SK-N-SH (cell line): ENCODE measurements at regions not wholly inside any gene's neighbourhood (a gene's known extent, or its start where the extent isn't known, plus 50 kb on each side); places are given as distances from the start of the nearest gene placed in this dataset.

Experiments used
- CTCF ChIP-seq: fragments of 200-600 bp; sonication (generic); IDR thresholded peaks from 2 replicates; pipeline ENCODE4 v1.6.1; 2017; ENCODE audit warnings: antibody characterized with exemption, mild to moderate bottlenecking, moderate library complexity
- EP300 ChIP-seq, 2 experiments: IDR thresholded peaks; 2 replicates each; pipeline versions ENCODE4 v1.4.0 to v1.6.1; 2012; ENCODE audit warnings: borderline replicate concordance in 1 of 2, low read depth in 1 of 2, low read length in 1 of 2
- EZH2phosphoT487 ChIP-seq: fragments of 200-600 bp; sonication (generic); IDR thresholded peaks from 2 replicates; pipeline ENCODE4 v1.6.1; 2017; ENCODE audit warnings: low read depth, mixed run types, mild to moderate bottlenecking, antibody characterized with exemption, moderate library complexity, borderline replicate concordance
- FOXM1 ChIP-seq: IDR thresholded peaks from 2 replicates; pipeline ENCODE4 v1.4.0; 2012; ENCODE audit warnings: low read depth, mild to moderate bottlenecking
- JUND ChIP-seq: IDR thresholded peaks from 2 replicates; pipeline ENCODE4 v1.4.0; 2012
- NRF1 ChIP-seq: IDR thresholded peaks from 2 replicates; pipeline ENCODE4 v1.6.1; 2012; ENCODE audit warnings: low read depth, mild to moderate bottlenecking, low read length
- POLR2AphosphoS5 ChIP-seq: IDR thresholded peaks from 2 replicates; pipeline ENCODE4 v1.6.1; 2012; ENCODE audit warnings: low read depth, low read length
- RAD21 ChIP-seq: IDR thresholded peaks from 2 replicates; pipeline ENCODE4 v1.6.1; 2012; ENCODE audit warnings: mild to moderate bottlenecking, low read length
- RCOR1 ChIP-seq: fragments of 150-350 bp; IDR thresholded peaks from 2 replicates; pipeline ENCODE4 v1.6.1; 2017; ENCODE audit warnings: antibody characterized with exemption, low read length
- REST ChIP-seq: IDR thresholded peaks from 2 replicates; pipeline ENCODE4 v1.6.1; 2012; ENCODE audit warnings: mild to moderate bottlenecking, low read depth, low read length, moderate library complexity
- SMC3 ChIP-seq: IDR thresholded peaks from 2 replicates; pipeline ENCODE4 v1.6.1; 2012; ENCODE audit warnings: low read depth, low read length, improper control_type of control experiment
- TEAD4 ChIP-seq: IDR thresholded peaks from 2 replicates; pipeline ENCODE4 v1.4.0; 2012; ENCODE audit warnings: mild to moderate bottlenecking, borderline replicate concordance; ENCODE audit not compliant: insufficient read depth
- ZBTB33 ChIP-seq: IDR thresholded peaks from 2 replicates; pipeline ENCODE4 v1.4.0; 2012; ENCODE audit warnings: low read depth, borderline replicate concordance

- TF ChIP-seq CTCF, result no peak
- TF ChIP-seq FOXM1, result no peak
- TF ChIP-seq RAD21, result no peak
- TF ChIP-seq NRF1, result no peak
- TF ChIP-seq JUND, result no peak
- no peak for TF ChIP-seq REST
- TF ChIP-seq SMC3, result no peak
- no peak for TF ChIP-seq RCOR1
- TF ChIP-seq EZH2phosphoT487, result no peak
- no peak for TF ChIP-seq POLR2AphosphoS5
- no peak for TF ChIP-seq EP300 (IDR thresholded peaks at IDR 0.05; ENCODE audit: borderline replicate concordance in 1 of 2, low read depth in 1 of 2, low read length in 1 of 2)
- TF ChIP-seq TEAD4, result no peak
- TF ChIP-seq ZBTB33, result no peak
These were observed 808.0 kb upstream of the SOX11 start for GRCh38 chr2:4884117-4884571.
